Psoas muscle (tissue), 7 donors: ENCODE measurements at regions not wholly inside any gene's neighbourhood (a gene's known extent, or its start where the extent isn't known, plus 50 kb on each side); places are given as distances from the start of the nearest gene placed in this dataset.

Experiments used
- ATAC-seq, 4 donors: fragments of 200-7000 bp; cut with Tn5 transposase; one replicate each; pipeline ENCODE4 v1.9.1; 2020; ENCODE audit warnings: moderate library complexity in 3 of 4, mild to moderate bottlenecking in 2 of 4
- DNase-seq, 2 donors: peaks; one replicate each; pipeline ENCODE4 v3.0.0-alpha.2; 2020
- H3K27ac ChIP-seq: fragments of 200-600 bp; one replicate; pipeline ENCODE4 v1.8.0; 2022
- H3K27me3 ChIP-seq, 3 donors: fragments of 200-600 bp in 1 of 3; one replicate each; pipeline versions ENCODE4 v1.6.1 to v1.8.0; 2013 to 2022; ENCODE audit warnings: low read length in 2 of 3, mild to moderate bottlenecking in 2 of 3, moderate library complexity in 1 of 3; ENCODE audit not compliant: insufficient read depth in 3 of 3
- H3K36me3 ChIP-seq, 2 donors: fragments of 200-600 bp in 1 of 2; one replicate each; pipeline versions ENCODE4 v1.6.1 to v1.8.0; 2013 to 2022; ENCODE audit warnings: low read depth in 1 of 2, mild to moderate bottlenecking in 1 of 2, moderate library complexity in 1 of 2; ENCODE audit not compliant: insufficient read depth in 1 of 2
- H3K4me1 ChIP-seq: fragments of 200-600 bp; one replicate; pipeline ENCODE4 v1.8.0; 2022
- H3K4me3 ChIP-seq: fragments of 200-600 bp; one replicate; pipeline ENCODE4 v1.8.0; 2022; ENCODE audit warnings: mild to moderate bottlenecking
- H3K9me3 ChIP-seq: fragments of 200-600 bp; one replicate; pipeline ENCODE4 v1.8.0; 2022
- WGBS, 3 donors: extraction: QIAGEN DNeasy Blood & Tissue Kit; methylation state at CpG; one replicate each; pipeline versions ENCODE4 v1.1.6 to v1.1.7; 2013; 5-methylcytosine and 5-hydroxymethylcytosine counted together
- intact Hi-C, 2 donors: fragments of 100-400 bp; cut with DNase I; formaldehyde crosslinking; loops; one replicate each; pipeline versions ENCODE4 v1.11.0 to v1.14.2; 2022
- TF ChIP-seq, protein P1 (sequence below): fragments of 200-600 bp; IDR thresholded peaks from one replicate; pipeline ENCODE4 v1.8.0; 2022; ENCODE audit warnings: antibody characterized with exemption
- donor health status: healthy with polysubstance abuse.
- donor health status: DM: no; HTN: no; CAD: no; lungs with moderate emphysema.
- donor health status: Bipolar disorder and iron deficiency.
- donor health status: healthy.
- donor health status: DM: yes; HTN: yes; CAD: no.
- donor health status: DM: no; HTN: no; CAD: no.
- donor health status: DM: yes; HTN: yes; CAD: no.

DNA sequence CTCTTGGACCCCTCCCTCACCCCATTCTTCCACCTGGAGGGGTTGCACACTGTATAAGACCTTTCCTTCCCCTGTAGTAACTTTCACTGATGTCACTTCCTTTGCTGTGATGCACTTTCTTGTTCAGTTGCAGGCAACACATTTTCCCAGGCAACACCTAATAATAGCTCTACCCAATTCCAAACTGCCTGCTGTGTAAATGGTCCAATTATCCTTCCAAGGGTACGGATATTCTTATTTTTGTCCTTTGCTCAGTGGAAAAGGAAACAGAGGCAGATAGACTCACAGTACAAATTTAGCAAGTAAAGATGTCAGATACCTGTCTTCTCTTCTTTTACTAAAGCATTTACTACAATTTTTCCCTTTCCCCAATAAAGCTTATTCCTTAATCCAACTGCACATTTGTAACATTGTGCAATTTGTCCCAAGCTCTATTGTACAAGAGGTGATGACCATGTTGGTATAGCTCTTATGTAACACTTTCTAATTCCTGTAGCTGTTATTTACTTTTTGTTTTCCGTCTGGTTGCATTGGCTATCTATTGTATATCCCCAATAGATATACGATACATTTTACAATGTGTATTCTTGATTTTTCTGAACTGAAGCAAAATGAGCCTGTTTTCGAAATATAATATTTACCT, 69.1 kb upstream of the NPFFR2 start:
- TF ChIP-seq, protein P1, sequence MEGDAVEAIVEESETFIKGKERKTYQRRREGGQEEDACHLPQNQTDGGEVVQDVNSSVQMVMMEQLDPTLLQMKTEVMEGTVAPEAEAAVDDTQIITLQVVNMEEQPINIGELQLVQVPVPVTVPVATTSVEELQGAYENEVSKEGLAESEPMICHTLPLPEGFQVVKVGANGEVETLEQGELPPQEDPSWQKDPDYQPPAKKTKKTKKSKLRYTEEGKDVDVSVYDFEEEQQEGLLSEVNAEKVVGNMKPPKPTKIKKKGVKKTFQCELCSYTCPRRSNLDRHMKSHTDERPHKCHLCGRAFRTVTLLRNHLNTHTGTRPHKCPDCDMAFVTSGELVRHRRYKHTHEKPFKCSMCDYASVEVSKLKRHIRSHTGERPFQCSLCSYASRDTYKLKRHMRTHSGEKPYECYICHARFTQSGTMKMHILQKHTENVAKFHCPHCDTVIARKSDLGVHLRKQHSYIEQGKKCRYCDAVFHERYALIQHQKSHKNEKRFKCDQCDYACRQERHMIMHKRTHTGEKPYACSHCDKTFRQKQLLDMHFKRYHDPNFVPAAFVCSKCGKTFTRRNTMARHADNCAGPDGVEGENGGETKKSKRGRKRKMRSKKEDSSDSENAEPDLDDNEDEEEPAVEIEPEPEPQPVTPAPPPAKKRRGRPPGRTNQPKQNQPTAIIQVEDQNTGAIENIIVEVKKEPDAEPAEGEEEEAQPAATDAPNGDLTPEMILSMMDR, result no peak
- Histone ChIP-seq H3K36me3 (no peaks in the 10 kb centered on the region), H3K4me3 (no peak overlapping the region), H3K27ac (no peak overlapping the region), H3K9me3 (no peaks in the 10 kb centered on the region), H3K27me3 (no peaks in the 10 kb centered on the region), H3K4me1 (no peaks in the 10 kb centered on the region)
- intact Hi-C loops, result no loop called here
- no peak for DNase-seq
- no peak for ATAC-seq
- WGBS, 3 donors, result 77 to 86% (median 81%) methylated on average over 4 of the region's 4 CpGs

DNA sequence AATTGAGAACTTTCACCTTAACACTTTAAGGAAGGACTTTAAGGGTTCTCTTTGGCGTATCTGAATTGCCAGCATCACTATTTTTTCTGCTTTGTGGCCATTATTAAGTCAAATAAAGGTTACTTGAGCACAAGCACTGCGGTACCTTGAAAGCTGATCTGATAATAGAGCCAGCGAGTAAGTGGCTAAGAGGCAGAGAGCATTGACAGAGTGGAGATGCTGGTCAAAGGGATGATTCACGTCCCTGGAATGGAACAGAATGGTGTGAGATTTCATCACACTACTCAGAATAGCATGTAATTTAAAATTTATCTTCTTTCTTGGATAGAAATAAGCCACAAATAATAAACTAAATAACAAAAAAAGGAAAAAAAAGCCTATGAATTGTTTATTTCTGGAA, 57.1 kb upstream of the NPFFR2 start:
- H3K9me3 ChIP-seq, result peaks cover 3% of the 10 kb centered on the region
- H3K27me3 ChIP-seq, result no peaks in the 10 kb centered on the region
- TF ChIP-seq, protein P1, result no peak
- H3K4me1 ChIP-seq, result no peaks in the 10 kb centered on the region
- no peak for ATAC-seq
- H3K36me3 ChIP-seq, result no peaks in the 10 kb centered on the region
- 63 to 65% (median 65%) methylated on average over 4 of the region's 4 CpGs for WGBS, 3 donors
- H3K4me3 ChIP-seq, result no peak overlapping the region
- no peak overlapping the region for H3K27ac ChIP-seq
- no peak for DNase-seq
- intact Hi-C loops, result no loop called here

DNA sequence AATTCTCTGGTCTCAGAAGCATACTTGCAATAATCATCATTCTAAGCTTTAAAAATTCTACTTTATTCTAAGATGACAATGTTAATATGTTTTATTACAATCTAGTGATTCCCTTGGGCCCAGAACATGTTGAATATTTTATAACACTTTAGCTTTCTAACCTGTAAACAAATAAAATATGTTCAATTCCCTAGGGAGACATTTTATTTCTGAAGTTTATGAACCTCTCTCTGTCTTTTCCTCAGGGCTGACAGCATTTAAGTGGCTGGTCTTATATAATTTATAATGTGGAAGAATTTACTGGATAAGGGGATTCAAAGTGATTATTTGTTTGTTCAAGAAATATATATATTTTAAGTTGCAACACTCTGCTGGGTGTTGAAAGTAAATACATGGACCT, 55.3 kb upstream of the NPFFR2 start:
- Histone ChIP-seq H3K27ac (no peak overlapping the region), H3K36me3 (no peaks in the 10 kb centered on the region), H3K9me3 (peaks cover 3% of the 10 kb centered on the region), H3K4me3 (no peak overlapping the region), H3K27me3 (no peaks in the 10 kb centered on the region), H3K4me1 (no peaks in the 10 kb centered on the region)
- intact Hi-C loops, result no loop called here
- no peak for DNase-seq
- ATAC-seq, result no peak
- TF ChIP-seq, protein P1, result no peak

DNA sequence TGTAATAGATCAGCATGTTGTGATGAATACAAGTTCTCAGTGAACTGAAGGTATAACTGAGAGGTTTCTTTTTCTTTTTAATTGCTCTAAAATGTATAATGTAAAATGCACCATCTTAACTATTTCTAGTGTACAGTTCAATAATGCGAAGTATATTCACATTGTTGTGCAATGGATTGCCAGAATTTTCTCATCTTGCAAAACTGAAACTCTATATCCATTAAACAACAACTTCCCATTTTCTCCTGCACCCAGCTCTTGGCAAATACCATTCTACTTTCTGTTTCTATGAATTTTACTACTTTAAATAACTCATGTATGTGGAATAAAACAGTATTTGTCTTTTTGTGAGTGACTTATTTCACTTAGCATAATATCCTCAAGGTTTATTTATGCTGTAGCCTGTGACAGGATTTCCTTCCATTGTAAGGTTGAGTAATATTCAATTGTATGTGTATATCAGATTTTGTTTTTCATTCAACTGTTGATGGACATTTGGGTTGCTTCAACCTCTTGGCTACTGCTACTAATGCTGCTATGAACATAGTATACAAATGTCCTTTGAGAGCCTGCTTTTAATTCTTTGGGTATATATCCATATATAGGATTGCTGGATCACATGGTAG, 53.5 kb upstream of the NPFFR2 start:
- TF ChIP-seq, protein P1, result no peak
- Histone ChIP-seq H3K36me3 (no peaks in the 10 kb centered on the region), H3K27ac (no peak overlapping the region), H3K27me3 (no peaks in the 10 kb centered on the region), H3K4me1 (no peaks in the 10 kb centered on the region), H3K9me3 (peaks cover 3% of the 10 kb centered on the region), H3K4me3 (no peak overlapping the region)
- ATAC-seq (no peak), DNase-seq (no peak)
- WGBS, 3 donors, result 74 to 86% (median 84%) methylated on average over 1 of the region's 1 CpG
- intact Hi-C loops, result no loop called here

DNA sequence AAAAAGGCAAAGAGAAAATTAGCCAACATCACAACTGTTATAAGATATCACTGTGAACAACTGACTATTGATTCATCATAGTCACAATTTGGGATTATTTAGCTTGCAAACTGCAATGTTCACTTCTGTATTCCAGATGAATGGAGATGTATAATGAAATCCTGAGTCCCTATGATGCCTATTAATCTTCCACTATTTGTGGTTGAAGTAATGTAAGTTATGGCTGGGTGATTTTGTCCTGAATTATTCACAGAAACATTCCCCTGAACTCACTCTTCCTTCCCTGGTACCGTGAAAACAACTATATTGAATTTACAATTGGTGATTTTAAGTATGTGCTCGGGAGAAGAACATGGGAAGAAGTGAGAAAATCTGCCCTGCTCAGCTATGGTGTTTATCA, 50.8 kb upstream of the NPFFR2 start:
- Histone ChIP-seq H3K4me1 (no peaks in the 10 kb centered on the region), H3K4me3 (no peak overlapping the region), H3K27me3 (no peaks in the 10 kb centered on the region), H3K36me3 (no peaks in the 10 kb centered on the region), H3K27ac (no peak overlapping the region), H3K9me3 (peaks cover 3% of the 10 kb centered on the region)
- no peak for DNase-seq
- WGBS, 3 donors, result 66 to 71% (median 68%) methylated on average over 2 of the region's 2 CpGs
- no peak for ATAC-seq
- TF ChIP-seq, protein P1, result no peak
- intact Hi-C loops, result no loop called here
